ENCODE measurements at regions not wholly inside any gene's neighbourhood (a gene's known extent, or its start where the extent isn't known, plus 50 kb on each side); places are given as distances from the start of the nearest gene placed in this dataset.
"Not testable (repeated sequence)": the region's sequence is repeated elsewhere in the genome, so short reads cannot be mapped to it uniquely, and the experiment has no call there.

DNA sequence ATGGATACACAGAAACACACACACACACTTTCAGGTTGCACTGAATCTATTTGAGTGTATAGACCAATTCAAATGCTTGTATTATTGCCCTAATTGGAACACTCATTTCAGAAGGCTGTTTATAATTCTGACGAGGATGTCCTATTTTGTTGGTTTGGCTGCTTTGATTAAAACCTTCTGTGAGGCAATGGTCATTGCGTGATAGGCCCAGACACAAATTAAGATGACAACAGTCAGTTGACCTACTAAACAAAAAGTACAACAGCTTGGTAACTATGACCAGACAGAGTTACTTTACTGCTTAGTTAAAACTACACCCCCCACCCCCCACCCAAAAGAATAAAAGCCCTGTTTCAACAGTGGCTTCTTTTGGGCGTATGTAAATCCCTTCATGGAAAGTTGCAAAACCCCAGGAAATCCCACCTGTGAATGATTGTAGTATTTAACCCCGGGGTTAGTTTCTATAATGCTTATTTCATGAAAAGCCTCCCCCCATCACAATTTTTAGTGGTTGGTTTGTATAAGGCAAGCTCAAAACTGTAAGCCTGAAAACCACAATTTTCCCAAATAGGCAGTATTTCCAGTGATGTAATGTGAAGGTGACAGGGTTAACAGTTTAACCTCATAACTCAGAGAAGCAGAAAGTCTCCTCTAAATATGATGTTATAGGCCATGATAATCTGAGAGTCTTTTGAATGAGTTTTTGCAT lies 340.8 kb downstream of the FGF10 start:
- DNase-seq = no peak

DNA sequence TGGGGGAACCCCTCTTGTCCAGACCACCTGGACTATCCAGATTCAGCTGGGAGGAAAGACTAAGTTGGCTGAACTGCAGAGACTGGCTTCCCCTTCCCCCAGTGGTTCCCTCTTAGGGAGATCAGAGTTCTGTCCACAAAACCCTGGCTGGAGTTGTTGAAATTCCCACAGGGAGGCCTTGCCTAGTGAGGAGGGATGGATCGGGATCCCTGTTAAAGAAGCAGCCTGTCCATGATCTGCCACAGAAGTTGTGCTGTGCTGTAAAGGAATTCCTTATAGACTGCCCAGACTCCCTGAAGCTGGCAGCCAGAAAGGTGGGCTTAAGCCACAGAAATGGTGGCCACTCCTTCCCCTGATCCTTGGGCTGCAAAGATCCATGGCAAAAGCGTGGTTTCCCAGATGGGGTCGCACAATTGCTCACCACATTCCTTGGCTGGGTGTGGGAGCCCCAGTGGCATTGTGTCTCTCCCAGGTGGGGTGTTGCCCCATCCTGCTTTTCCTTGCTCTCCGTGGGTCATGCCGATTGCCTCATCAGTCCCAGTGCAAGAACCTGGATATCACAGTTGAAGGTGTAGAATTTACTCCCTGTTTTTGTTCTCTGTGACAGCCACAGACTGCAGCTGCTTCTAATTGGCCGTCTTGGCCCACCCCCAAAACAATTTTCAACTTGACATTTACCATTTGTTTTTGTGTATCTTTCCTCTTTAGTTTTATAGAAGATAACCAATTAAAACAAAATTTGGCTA lies 342.4 kb downstream of the FGF10 start:
- no peak for DNase-seq

DNA sequence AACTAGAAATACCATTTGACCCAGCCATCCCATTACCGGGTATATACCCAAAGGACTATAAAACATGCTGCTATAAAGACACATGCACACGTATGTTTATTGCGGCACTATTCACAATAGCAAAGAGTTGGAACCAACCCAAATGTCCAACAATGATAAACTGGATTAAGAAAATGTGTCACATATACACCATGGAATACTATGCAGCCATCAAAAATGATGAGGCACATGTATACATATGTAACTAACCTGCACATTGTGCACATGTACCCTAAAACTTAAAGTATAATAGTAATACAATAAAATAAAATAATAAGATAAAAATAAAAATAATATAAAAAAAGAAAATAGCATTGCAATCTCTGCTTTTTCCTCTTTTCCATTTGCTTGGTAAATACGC lies 344.7 kb downstream of the FGF10 start:
- not testable (repeated sequence) for DNase-seq

DNA sequence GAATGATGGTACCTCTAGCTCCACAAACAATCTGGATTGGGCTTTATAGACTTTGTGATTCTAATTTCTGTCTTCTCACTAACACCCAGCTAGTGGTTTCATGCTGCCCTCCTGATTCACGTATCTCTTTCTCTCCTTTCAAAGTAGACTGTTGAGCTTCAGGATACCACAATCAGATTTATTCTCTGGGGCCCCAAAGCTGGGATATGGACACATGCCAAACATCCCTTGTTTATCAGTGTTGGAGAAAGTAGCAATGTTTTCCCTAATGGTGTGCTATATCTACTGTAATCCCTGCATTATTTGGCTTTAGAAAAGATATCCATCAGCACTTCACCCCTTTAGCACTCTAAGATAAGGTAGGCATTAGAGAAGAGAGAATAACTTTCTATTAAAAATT lies 361.0 kb downstream of the FGF10 start:
- no peak for DNase-seq

DNA sequence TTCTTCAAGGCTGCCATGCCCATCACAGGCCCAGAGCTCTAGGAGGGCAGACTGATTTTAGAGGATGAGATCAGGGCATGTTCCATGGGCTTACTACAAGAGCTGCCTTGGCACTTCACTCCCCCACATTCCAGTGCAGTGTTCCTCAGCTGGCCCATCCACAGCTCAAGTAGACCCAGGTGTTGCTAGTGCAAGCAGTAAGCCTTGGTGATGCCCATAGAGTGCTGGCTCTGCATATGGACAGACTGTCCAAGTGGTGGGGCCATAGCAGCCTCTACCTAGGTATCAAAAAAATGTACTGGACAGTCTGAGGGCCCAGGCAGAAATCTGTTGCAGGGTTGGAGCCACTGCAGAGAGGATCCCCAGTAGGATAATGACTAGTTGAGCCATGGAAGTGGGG lies 366.6 kb downstream of the FGF10 start:
- no peak for DNase-seq

DNA sequence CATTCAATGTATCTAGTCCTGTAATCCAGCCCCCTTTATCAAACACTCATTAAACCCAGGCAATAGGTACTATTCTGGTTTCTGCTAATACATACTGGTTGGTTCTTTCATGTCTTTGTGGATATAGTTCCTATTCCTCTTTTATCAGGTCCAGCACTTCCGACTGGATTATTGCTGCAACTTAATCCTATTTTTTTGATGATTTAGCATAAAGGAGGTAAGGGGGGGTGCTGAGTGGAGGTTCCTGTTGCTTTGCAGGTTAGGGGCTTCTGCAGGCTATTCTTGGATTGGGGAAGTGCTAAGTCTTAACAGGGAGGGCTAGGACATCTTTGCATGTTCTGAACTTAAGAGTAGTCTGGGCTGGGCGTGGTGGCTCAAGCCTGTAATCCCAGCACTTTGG lies 377.7 kb downstream of the FGF10 start:
- DNase-seq = no peak

DNA sequence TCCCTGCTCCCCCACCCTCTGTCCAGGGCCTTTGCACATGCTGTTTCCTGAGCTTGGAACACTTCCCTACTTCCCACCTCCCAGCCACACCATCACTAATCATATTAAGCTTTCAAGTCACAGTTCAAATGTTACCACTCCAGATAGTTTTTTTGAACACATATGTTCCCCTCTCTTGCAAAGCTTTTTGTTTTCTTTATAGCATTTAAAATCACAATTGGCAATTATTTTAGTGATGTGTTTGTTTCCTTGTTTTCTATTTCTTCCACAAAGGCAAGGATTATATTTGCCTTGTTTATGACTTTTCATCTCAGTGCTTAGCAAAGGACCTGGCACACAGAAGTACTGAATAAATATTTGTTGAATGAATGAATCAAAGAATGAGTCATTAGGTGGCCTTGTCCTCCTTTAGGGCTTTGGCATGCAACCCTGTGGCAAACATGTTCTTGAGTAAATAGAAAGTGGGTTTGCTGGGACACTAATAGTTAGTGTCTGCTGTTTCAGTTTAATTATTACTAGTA lies 386.8 kb downstream of the FGF10 start:
- no peak for DNase-seq

DNA sequence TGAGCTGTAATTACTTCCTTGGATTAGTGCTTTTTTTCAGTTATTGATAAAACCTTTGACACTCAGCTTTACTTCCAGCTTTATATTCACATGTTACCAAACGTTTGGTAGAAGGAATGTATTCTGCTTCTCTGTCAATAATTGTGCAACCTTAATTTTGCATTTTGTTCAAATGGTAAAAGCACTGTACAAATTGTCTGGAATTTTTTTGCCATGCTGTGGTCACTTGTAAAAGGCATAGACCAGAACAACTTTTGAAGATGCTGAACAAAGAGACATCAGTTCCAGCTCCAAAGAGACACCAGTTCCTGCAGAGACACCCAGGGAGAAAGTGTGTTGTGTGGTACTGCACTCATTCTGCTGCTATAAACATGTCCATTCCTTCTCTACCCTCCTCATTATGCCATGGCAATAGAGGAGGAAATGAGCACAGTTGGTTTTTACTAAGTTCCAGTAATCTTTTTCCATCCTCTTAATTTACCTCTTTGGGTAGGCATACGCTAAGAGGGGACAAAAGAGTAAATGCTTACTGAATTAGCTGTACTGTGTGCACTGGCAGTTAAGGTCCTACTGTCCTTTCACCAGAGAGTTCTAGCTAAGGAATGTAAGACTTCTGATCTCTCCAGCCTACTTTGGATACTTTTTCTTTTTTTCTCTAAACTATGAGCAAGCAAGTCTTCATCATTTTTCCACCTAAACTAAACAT lies 387.4 kb downstream of the FGF10 start:
- DNase-seq = no peak

DNA sequence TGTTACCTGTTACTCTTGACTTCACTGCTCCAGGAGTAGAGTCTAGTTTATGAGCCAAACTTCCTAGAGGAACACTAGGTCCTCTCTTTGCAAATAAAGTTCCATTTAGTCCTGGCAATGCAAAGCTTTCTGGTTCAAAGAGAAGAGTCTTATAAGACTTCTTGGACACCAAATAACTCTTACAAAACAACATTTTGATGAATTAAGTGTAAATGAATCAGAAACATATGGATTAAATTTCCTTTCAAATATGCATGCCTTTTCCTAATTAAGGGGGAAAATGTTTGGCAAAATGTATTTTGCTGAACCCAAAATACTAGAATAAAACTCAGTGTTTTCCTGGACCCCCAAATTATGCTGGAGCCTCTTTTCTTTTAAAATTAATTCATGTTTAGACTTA lies 388.0 kb downstream of the FGF10 start:
- DNase-seq = no peak

DNA sequence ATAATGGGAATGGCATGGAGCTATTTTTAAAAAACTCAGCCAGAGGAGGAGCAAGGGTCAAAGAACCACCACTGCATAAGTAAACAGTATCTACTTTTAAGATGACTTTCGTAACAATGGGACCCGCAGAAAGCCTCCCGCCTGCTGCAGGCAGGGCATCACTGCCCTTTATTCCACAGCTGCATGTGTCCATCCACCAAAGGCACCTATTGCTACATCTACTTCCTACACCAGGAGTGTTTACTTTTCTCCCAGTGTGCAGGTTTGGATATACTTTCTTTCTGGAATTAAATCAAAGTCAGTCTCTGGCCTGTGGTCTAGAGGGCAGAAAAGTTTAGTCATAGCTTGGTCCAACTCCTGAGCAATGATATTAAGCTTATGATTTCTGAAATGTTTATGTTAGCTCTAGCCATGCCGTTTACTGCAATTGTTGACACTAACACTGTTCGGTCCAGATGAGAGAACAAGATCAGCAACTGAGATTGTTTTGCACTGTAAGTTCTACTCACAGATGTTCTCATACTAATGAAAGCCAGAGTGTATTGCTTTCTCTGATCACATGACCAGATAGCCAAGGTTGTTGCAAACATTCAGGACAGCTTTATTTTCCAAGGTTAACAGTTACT lies 391.5 kb downstream of the FGF10 start:
- DNase-seq = no peak

DNA sequence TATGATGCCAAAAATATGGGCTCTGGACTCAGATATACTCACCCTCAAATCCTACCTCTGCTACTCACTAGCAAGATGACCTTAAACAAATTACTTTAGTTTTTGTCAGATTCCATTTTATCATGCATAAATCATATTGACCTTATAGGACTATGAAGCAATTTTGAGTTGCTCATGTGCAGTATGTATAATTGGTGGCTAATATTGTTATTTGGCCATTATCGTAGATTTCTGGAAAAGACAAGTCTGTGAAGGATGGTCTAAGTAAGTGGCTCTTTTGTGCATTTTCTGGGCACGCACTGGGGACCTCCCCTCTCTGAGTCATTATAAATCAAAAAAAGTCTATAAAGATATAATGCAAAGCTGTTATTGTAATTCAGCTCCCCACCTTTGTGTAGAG lies 393.0 kb downstream of the FGF10 start:
- DNase-seq = no peak

DNA sequence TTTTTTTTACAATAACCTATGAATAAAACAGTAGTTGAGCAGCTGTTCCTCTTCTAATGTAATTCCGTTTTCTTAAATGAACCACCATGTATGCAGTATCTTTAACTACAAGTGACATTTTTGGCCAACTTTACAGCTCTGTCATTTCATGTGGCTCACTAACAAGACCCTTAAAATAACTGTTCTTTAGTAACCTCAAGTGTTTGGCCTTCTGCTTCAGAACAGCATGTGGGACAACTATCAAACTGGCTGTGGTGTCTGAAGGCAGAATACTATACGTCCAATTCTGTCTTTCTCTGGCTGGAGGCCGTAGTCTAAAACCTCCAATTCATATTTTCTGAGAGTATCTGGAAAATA lies 391.4 kb downstream of the NNT start:
- no peak for DNase-seq

DNA sequence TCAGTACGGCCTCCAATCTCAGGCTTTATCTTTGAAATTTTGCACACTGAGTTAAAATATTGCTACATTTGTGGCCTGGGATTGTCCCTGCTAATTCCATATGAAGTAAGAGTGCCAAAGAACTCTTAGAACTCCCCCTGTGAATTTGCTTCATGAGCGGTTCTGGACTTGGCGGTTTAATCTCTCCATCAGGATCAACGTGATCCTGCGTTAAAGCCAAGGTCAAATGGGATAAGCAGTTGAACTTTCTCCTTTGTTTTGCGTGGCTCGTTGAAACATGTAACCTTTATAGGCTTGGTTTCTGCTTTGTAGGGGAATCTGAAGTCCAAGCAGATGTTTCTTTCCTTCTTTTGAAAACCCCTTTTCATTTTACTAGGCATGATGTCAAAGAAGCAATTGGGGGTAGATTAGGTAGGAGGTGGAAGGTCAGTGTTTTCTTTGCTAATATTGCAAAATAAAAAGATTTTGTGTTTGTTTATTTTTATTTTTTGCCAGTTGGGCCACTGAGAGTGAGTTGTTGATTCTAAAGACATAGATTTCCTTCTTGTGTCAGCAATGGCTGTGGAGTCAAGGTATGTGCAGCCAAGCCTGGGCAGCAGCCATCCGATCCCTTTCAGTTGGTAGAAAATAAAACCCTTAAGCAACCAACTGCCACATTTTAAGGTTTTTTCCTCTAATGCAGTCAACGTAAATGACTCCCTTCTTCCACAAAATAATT lies 390.8 kb downstream of the NNT start:
- DNase-seq = no peak

DNA sequence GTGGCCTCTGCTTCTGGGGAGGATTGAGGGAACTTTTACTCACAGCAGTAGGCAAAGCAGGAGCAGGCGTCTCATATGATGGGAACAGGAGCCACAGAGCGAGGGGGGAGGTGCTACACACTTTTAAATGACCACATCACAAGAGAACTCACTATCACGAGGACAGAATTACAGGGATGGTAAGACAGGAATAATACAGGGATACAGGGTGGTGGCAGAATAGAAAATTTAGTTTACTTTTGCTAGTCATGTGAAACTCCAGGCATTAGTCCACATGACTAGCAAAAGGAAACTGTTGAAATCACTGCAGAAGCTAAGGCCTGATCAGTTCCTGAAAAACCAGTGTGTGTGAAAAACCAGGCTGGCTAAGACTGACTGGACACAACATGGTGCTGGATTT lies 382.4 kb downstream of the NNT start:
- DNase-seq = no peak

DNA sequence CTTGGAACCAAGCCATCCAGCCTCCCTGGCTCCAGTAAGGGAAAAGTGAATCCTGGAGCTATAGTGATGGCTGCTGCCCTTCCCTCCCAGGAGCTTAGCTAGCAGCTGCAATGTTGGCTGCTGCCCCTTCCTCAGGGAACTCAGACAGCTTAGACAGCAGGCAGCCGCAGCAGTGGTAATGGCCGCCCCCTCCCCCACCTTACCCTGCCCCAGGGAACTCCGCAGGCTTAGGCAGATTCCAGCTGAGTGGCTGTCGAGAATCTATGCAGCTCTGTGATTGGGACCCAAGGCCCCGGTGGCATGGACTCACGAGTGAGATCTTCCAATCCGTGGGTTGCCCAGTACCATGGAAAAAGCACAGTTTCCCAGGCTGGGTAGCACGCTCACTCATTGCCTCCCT lies 378.6 kb downstream of the NNT start:
- no peak for DNase-seq

DNA sequence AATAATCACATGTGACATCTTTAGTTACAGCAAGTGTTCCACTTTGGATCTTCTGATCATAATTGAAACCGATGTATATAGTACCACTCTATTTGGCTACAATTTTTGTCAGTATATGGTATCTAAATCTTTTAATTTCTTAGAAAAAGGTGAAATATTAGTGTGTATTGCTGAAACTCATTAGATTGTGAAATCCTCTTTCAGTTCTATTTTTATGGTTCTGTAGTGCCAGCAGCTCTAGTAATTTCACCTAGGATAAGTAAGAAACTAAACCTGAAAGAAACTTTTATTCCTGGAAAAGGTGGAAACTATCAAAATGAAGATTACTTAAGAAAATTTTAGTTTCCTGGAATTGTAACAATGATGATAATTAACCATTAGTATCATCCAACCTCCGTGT lies 370.9 kb downstream of the NNT start:
- no peak for DNase-seq

DNA sequence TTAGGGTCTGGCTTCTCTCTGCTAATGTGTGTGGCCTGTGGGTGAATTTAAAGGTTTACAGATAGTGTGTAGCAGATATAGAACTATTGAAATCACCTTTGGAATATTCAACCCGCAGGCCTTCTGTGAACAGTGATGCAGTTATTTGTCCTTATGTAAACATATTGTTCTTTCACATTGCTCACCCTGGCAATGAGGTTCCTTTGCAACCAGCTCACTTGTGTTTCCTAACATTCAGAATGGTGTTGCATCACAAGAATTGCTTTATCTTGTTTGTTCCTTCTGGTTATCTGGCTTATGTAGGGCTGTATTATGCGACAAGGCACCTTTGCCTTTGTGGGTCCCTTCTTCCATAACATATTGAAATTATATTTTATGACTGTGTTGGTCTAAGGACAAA lies 370.3 kb downstream of the NNT start:
- DNase-seq = no peak

DNA sequence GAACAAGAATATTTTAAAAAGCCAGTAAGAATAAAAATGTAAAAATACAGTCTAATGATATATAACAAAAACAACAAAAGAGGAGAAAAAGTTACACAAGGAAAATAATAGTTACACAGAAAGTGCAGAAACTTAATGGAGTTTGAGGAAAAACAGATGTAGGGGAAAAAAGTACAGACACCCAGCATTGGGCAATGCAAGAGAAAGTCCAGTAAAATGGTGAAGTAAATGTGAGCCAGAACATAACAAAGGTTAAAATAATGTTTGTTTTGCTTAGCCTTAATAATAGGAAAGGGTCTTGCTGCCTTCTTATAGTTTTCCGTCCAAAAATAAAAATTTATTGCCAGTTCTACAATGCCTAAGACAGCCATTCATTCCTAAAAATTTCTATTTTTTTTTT lies 364.2 kb downstream of the NNT start:
- DNase-seq = no peak

DNA sequence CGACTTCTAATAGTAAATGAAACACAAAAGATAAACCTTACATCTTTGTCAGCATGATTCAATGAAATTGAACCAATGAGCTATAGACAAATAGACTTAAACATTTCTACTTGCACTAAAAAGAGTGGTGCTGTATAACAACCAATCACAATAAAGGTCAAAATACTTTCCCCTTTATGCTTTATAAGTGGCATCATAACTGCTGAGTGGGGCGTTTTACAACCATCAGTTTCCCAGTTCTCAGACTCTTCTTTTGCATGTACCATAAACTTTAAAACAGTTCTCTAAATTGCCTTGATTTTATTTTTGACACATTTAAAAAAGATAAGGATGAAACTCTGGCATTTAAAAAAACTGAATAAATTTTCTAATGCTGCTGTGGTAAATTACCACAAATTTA lies 356.2 kb downstream of the NNT start:
- DNase-seq = no peak

DNA sequence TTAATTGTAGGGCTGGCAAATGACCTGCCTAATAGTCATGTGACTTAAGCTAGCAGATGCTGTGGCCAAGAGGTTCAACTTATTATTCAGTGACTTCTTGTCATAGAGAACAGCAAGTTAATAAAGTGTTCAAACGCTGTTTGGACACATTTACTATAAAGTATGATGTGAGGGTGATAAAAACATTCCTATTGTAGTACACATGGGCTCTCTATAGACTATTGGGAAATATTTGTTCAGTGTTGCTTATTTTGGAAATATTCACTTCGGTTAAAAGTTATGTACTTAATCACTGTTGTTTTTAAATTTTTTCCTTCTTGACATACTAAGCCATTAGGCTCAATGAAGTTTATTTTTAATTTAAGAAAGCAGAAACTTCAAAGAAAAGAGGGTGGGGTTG lies 345.0 kb downstream of the NNT start:
- no peak for DNase-seq

DNA sequence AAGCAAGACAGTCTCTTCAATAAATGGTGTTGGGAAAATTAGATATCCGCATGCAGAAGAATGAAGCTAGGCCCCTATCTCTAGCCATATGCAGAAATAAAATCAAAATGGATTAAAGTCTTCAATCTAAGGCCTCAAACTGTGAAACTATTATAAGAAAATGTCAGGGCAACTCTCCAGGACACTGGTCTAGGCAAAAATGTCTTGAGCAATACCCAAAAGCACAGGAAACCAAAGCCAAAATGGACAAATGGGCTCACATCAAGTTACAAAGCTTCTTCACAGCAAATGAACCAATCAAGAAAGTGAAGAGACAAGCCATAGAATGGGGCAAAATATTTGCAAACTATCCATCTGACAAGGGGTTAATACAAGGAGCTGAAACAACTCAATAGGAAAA lies 338.8 kb downstream of the NNT start:
- DNase-seq = no peak

DNA sequence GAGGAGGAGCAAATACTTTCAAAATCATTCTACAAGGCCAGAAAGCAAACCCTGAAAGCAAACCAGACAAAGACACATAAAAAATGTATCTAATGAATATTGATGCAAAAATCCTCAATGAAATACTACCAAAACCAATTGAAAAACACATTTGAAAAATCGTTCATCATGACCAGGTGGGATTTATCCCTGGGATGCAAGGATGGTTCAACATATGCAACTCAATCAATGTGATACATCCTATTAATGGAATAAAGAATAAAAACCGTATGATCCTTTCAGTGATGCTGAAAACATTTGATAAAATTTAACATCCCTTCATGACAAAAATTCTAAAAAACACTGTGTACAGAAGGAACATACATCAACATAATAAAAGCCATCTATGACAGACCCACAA lies 337.6 kb downstream of the NNT start:
- no peak for DNase-seq

DNA sequence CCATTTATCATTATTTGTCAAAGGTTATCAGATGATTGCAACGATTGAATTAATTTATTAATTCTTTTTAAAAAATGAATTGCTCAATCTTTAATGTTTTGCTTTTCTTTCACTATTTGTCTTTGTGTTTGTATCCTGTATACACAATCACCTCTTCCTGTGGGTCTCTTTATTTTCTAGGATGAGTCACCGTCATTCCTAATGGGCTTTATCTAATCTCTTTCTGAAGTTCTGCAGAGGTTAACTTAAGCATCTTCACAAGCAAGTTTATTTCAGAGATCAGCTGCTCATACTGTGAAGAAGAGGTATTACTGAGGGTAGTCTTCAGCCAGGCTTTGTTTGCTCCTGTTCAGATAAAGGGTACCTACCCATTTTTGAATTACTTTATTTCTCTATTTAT lies 323.9 kb downstream of the NNT start:
- no peak for DNase-seq
